ENCODE measurements at regions not wholly inside any gene's neighbourhood (a gene's known extent, or its start where the extent isn't known, plus 50 kb on each side); places are given as distances from the start of the nearest gene placed in this dataset.

- no peaks in the 10 kb centered on the region for H4K20me1 ChIP-seq (ENCODE audit: insufficient read depth, low read length)
- no peak overlapping the region for H3K27ac ChIP-seq (ENCODE audit: low read depth, low read length, poor library complexity, severe bottlenecking)
- TF ChIP-seq CTCF (IDR thresholded peaks at IDR 0.05; ENCODE audit: low read length) (no peak), EZH2 (IDR thresholded peaks at IDR 0.05; ENCODE audit: borderline replicate concordance, low read length) (no peak)
- no peaks in the 10 kb centered on the region for H3K4me1 ChIP-seq (ENCODE audit: insufficient read depth, low read length, severe bottlenecking)
- no peaks in the 10 kb centered on the region for H3K79me2 ChIP-seq (ENCODE audit: insufficient read depth, low read length)
- no peaks in the 10 kb centered on the region for H3F3A ChIP-seq (ENCODE audit: insufficient read depth, low read length)
- H3K9ac ChIP-seq (ENCODE audit: low read length) = no peak overlapping the region
- H3K4me2 ChIP-seq (ENCODE audit: low read length) = no peak overlapping the region
- H3K4me3 ChIP-seq (ENCODE audit: low read depth, low read length, poor library complexity, severe bottlenecking) = no peak overlapping the region
- H3K9me2 ChIP-seq (ENCODE audit: low read depth, low read length) = no peaks in the 10 kb centered on the region
- H3K27me3 ChIP-seq (ENCODE audit: insufficient read depth, low read length) = no peaks in the 10 kb centered on the region
- no peaks in the 10 kb centered on the region for H3K36me3 ChIP-seq (ENCODE audit: insufficient read depth, low read length)
- no peaks in the 10 kb centered on the region for H3K9me3 ChIP-seq (ENCODE audit: low read length)
- no peak overlapping the region for H2AFZ ChIP-seq (ENCODE audit: low read length)
Observed at GRCh38 chr6:126685182-126685581, 345.3 kb downstream of the CENPW start.

GRCh38 chr6:126696921-126697693 is 357.2 kb downstream of the CENPW start:
- H3K27ac ChIP-seq (ENCODE audit: low read depth, low read length, poor library complexity, severe bottlenecking) = no peak overlapping the region
- no peaks in the 10 kb centered on the region for H3K4me1 ChIP-seq (ENCODE audit: insufficient read depth, low read length, severe bottlenecking)
- no peak overlapping the region for H3K4me3 ChIP-seq (ENCODE audit: low read depth, low read length, poor library complexity, severe bottlenecking)
- H3K4me2 ChIP-seq (ENCODE audit: low read length) = no peak overlapping the region
- no peaks in the 10 kb centered on the region for H3K27me3 ChIP-seq (ENCODE audit: insufficient read depth, low read length)
- H3K9me3 ChIP-seq (ENCODE audit: low read length) = no peaks in the 10 kb centered on the region
- H2AFZ ChIP-seq (ENCODE audit: low read length) = no peak overlapping the region
- no peaks in the 10 kb centered on the region for H4K20me1 ChIP-seq (ENCODE audit: insufficient read depth, low read length)
- no peaks in the 10 kb centered on the region for H3K79me2 ChIP-seq (ENCODE audit: insufficient read depth, low read length)
- no peaks in the 10 kb centered on the region for H3K9me2 ChIP-seq (ENCODE audit: low read depth, low read length)
- no peaks in the 10 kb centered on the region for H3K36me3 ChIP-seq (ENCODE audit: insufficient read depth, low read length)
- TF ChIP-seq EZH2 (IDR thresholded peaks at IDR 0.05; ENCODE audit: borderline replicate concordance, low read length) = no peak
- TF ChIP-seq CTCF (IDR thresholded peaks at IDR 0.05; ENCODE audit: low read length) = no peak
- no peaks in the 10 kb centered on the region for H3F3A ChIP-seq (ENCODE audit: insufficient read depth, low read length)
- no peak overlapping the region for H3K9ac ChIP-seq (ENCODE audit: low read length)

- no peaks in the 10 kb centered on the region for H3K79me2 ChIP-seq (ENCODE audit: insufficient read depth, low read length)
- H3K36me3 ChIP-seq (ENCODE audit: insufficient read depth, low read length) = no peaks in the 10 kb centered on the region
- H3K27ac ChIP-seq (ENCODE audit: low read depth, low read length, poor library complexity, severe bottlenecking) = no peak overlapping the region
- H3K9me2 ChIP-seq (ENCODE audit: low read depth, low read length) = no peaks in the 10 kb centered on the region
- H3K9ac ChIP-seq (ENCODE audit: low read length) = no peak overlapping the region
- no peaks in the 10 kb centered on the region for H3F3A ChIP-seq (ENCODE audit: insufficient read depth, low read length)
- H4K20me1 ChIP-seq (ENCODE audit: insufficient read depth, low read length) = no peaks in the 10 kb centered on the region
- H3K27me3 ChIP-seq (ENCODE audit: insufficient read depth, low read length) = no peaks in the 10 kb centered on the region
- TF ChIP-seq CTCF (IDR thresholded peaks at IDR 0.05; ENCODE audit: low read length) = no peak
- TF ChIP-seq EZH2 (IDR thresholded peaks at IDR 0.05; ENCODE audit: borderline replicate concordance, low read length) = no peak
- no peaks in the 10 kb centered on the region for H3K4me1 ChIP-seq (ENCODE audit: insufficient read depth, low read length, severe bottlenecking)
- H2AFZ ChIP-seq (ENCODE audit: low read length) = no peak overlapping the region
- no peak overlapping the region for H3K4me3 ChIP-seq (ENCODE audit: low read depth, low read length, poor library complexity, severe bottlenecking)
- H3K4me2 ChIP-seq (ENCODE audit: low read length) = no peak overlapping the region
- H3K9me3 ChIP-seq (ENCODE audit: low read length) = no peaks in the 10 kb centered on the region
Observed at GRCh38 chr6:126698732-126699240, 358.9 kb downstream of the CENPW start.

Data from OCI-LY1 (cell line).